ENCODE measurements at regions not wholly inside any gene's neighbourhood (a gene's known extent, or its start where the extent isn't known, plus 50 kb on each side); places are given as distances from the start of the nearest gene placed in this dataset.

- TF ChIP-seq CEBPB (IDR thresholded peaks at IDR 0.05; ENCODE audit: borderline replicate concordance in 1 of 2, low read depth in 2 of 2, low read length in 2 of 2): no peak
- no peak for TF ChIP-seq YY1 (IDR thresholded peaks at IDR 0.05; ENCODE audit: low read depth, low read length)
Observed at GRCh38 chr2:42864222-42864621, 71.8 kb upstream of the HAAO start.
